Muscle of leg (tissue), 3 donors: ENCODE measurements at regions not wholly inside any gene's neighbourhood (a gene's known extent, or its start where the extent isn't known, plus 50 kb on each side); places are given as distances from the start of the nearest gene placed in this dataset.

ENCODE experiments used
- DNase-seq: peaks from one replicate; pipeline ENCODE4 v3.0.0; 2013
- H3K27ac ChIP-seq: one replicate; pipeline ENCODE4 v1.5.1; 2013; ENCODE audit warnings: mild to moderate bottlenecking, low read length, control low read depth
- H3K27me3 ChIP-seq: one replicate; pipeline ENCODE4 v1.6.1; 2013; ENCODE audit warnings: low read length; ENCODE audit not compliant: control insufficient read depth, insufficient read depth
- H3K36me3 ChIP-seq: one replicate; pipeline ENCODE4 v1.6.1; 2013; ENCODE audit warnings: low read length; ENCODE audit not compliant: control insufficient read depth, insufficient read depth
- H3K4me1 ChIP-seq: one replicate; pipeline ENCODE4 v1.6.1; 2013; ENCODE audit warnings: low read length; ENCODE audit not compliant: control insufficient read depth, insufficient read depth
- H3K4me3 ChIP-seq: one replicate; pipeline ENCODE4 v1.5.1; 2013; ENCODE audit warnings: low read length, control low read depth
- H3K9me3 ChIP-seq: replicated peaks from 2 replicates; pipeline ENCODE4 v1.6.1; 2013; ENCODE audit warnings: low read depth, low read length; ENCODE audit not compliant: control insufficient read depth
- WGBS: methylation state at CpG from one replicate; pipeline ENCODE4 v1.1.5; 2013; ENCODE audit warnings: missing lambda C conversion rate; ENCODE audit not compliant: insufficient coverage; 5-methylcytosine and 5-hydroxymethylcytosine counted together

DNA sequence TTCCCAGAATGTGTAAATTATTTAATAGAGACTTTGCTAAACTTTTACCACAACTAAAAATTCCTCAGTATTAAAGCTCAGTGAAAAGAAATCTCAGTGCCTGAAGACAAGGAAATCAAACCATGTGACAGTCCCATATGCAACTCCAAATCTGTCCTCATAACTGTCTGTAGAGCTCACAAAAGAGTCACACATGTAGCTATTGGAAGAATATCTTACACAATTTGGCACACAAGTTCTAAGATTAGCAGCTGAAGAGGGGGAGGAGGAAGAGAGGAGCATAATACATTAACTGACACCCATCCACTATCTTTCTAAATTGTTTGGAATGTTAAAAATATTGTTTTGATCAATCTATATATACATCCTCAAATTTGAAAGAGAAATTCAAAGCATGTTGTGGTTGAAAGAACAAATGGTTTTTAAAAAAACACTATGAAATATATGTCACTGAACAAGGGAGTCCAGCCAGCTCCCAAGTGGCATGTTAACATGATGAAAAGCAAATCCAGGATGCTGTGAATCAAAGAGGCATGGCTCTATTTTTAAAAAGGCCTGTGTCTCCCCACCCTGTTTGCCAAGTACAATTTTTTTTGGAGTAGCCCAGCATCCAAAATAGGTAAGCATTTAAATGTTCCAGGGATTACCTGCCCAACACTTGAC, 126.3 kb upstream of the NANOGP8 start:
- Histone ChIP-seq H3K4me1 (no peaks in the 10 kb centered on the region), H3K36me3 (no peaks in the 10 kb centered on the region), H3K27ac (no peak overlapping the region), H3K27me3 (no peaks in the 10 kb centered on the region), H3K4me3 (no peak overlapping the region), H3K9me3 (no peaks in the 10 kb centered on the region)
- no peak for DNase-seq

DNA sequence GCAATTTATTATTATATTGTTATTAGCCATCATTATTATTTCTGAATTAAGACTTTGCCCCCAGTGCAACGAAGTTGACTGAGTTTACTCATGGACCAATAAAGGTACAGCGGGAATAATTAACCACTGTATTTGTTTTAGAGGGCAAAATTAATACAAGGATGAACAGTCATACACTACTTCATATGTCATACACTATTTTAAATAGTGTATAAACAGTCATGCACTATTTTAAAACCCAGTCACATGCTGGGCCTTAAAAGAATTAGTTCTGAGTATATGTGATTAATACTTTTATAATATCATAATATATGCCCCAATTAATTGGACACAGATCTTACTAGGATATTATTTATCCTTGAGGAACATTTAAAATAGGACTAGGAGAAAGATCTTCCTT, 125.3 kb upstream of the NANOGP8 start:
- no peak for DNase-seq
- H3K9me3 ChIP-seq, result no peaks in the 10 kb centered on the region
- no peak overlapping the region for H3K27ac ChIP-seq
- H3K4me3 ChIP-seq, result no peak overlapping the region
- no CpG with 5 or more reads among the region's 2 CpGs for WGBS
- H3K4me1 ChIP-seq, result no peaks in the 10 kb centered on the region
- H3K36me3 ChIP-seq, result no peaks in the 10 kb centered on the region
- no peaks in the 10 kb centered on the region for H3K27me3 ChIP-seq

DNA sequence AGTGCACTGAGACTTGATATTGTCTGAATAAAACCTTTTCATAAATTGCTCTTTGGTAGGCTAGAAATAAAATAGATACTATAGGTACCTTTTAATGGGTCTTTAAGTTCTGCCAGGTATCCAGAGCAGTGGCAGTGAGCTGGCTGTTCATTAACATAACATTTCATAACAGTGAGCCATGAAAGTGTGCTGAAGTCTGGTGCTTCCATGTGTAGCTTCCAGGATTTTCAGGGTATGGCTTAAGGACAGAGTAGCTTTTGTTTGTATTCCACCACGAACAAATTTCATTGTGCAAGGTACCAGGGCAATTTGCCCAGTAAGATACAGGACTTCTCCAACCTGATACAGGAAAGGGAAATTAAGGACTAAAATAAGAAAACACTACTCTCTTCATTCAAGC, 124.7 kb upstream of the NANOGP8 start:
- WGBS, result no CpG with 5 or more reads among the region's 1 CpG
- Histone ChIP-seq H3K4me1 (no peaks in the 10 kb centered on the region), H3K36me3 (no peaks in the 10 kb centered on the region), H3K9me3 (no peaks in the 10 kb centered on the region), H3K27me3 (no peaks in the 10 kb centered on the region), H3K4me3 (no peak overlapping the region), H3K27ac (no peak overlapping the region)
- DNase-seq, result no peak

DNA sequence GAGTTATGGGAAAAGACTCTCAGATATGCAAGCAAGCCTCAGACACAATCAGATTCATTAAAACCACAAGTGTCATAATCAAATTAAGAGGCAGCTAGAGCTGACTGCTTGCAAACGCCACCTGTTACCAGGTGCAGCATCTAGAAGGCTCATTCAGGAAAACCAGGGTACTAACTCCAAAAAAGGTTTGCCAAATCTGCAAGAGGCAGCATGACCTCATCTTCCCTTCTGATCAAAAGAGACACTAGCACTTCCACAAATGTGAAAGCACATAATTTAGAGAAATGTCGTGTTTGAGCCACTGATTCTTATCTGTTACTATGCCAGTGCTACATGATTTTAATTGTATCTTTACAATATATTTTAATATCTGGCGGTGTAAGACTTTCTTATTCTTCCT, 123.3 kb upstream of the NANOGP8 start:
- 71% methylated on average over 1 of the region's 3 CpGs for WGBS

DNA sequence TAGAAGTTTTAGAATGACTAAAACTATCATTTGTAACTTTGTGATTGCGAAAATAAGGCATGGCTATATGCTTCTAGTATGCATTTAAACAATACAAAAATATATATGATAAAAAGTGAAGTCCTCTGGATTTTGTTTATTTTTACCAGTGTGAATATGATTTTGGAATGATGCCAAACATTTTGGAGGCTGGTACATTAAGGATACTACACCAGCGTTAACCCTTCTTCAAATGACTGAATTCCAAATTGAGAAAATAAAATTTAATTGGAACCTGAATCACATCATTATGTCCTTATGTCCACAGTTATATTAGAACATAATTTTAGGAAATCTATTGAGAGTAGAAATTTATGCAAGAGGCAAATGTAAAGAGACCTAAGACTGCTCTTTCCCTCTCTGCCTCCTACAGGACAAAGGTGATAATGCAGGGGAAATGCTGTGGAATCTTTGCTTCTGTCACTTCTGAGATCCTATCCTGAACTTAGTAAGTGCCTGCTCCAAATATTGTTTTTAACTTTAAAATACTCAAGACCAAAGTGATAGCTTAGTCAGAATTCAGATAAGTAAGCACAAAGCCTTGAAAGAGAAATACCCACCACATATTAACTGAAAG, 121.1 kb upstream of the NANOGP8 start:
- Histone ChIP-seq H3K4me1 (no peaks in the 10 kb centered on the region), H3K36me3 (no peaks in the 10 kb centered on the region), H3K9me3 (no peaks in the 10 kb centered on the region), H3K27me3 (no peaks in the 10 kb centered on the region), H3K4me3 (no peak overlapping the region), H3K27ac (no peak overlapping the region)
- no peak for DNase-seq
- no CpG with 5 or more reads among the region's 2 CpGs for WGBS

More for the DNA sequence above, 123.3 kb upstream of the NANOGP8 start:
- Histone ChIP-seq H3K27ac (no peak overlapping the region), H3K36me3 (no peaks in the 10 kb centered on the region), H3K4me1 (no peaks in the 10 kb centered on the region), H3K4me3 (no peak overlapping the region), H3K27me3 (no peaks in the 10 kb centered on the region), H3K9me3 (no peaks in the 10 kb centered on the region)
- DNase-seq, result no peak

DNA sequence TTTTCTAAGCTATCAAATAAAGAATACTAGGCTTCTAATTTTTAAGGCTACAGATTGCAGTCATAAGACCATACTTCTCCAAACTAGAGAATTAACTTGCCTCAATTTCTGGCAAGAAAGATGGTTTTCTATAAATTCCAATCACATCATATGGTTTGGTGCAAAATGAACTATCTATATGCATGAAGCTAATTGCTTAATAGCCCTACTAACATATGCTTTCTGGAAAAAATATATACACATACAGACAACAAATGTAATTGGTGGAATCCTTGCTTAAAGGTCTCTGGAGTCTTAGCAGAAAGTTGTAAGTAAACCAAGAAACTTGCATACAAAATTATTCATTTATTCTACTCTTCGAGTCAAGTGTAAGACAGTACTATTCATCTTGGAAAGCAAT, 113.1 kb upstream of the NANOGP8 start:
- no peak for DNase-seq
- Histone ChIP-seq H3K27me3 (no peaks in the 10 kb centered on the region), H3K4me3 (no peak overlapping the region), H3K27ac (no peak overlapping the region), H3K36me3 (no peaks in the 10 kb centered on the region), H3K9me3 (no peaks in the 10 kb centered on the region), H3K4me1 (no peaks in the 10 kb centered on the region)
- WGBS, result no CpG with 5 or more reads among the region's 1 CpG

DNA sequence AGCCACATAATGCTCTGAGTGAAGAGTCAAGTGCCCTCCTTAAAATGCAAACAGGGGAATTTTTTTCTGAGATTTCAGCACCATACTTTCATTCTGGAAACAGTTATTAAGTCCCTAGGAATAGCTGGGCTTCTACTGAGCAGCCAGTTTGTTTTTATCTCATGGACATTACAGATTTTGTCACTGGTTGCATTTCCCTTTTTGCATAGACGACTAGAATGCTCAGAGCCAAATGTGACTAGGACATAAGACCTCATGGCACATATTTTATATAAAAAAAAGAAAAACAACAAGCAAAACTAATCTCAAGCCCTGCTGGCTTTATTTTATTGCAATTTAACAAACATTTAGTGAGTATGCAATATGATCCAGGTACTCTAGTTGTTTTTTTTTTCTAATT, 112.7 kb upstream of the NANOGP8 start:
- H3K36me3 ChIP-seq, result no peaks in the 10 kb centered on the region
- H3K27ac ChIP-seq, result no peak overlapping the region
- no peaks in the 10 kb centered on the region for H3K4me1 ChIP-seq
- H3K27me3 ChIP-seq, result no peaks in the 10 kb centered on the region
- DNase-seq, result no peak
- no peaks in the 10 kb centered on the region for H3K9me3 ChIP-seq
- WGBS, result no CpG with 5 or more reads among the region's 1 CpG
- no peak overlapping the region for H3K4me3 ChIP-seq

DNA sequence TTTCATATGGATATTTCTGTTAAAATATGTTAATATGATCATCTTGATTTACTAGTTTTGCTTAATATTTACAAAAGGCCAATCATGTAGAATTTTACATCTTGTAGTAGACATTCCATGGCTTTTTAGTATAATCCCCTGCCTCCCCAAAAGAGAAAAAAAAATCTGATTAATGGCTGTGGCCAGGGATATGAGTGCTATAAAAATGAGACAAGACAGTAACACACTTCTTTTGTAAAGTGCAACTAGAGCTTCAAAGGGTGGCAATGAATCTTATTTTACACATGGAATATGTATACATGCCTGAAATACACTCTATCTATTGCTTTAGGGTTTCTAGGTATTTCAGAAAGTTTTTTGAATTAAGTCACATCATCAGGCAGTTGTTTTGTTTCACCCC, 112.2 kb upstream of the NANOGP8 start:
- Histone ChIP-seq H3K9me3 (no peaks in the 10 kb centered on the region), H3K4me1 (no peaks in the 10 kb centered on the region), H3K4me3 (no peak overlapping the region), H3K27ac (no peak overlapping the region), H3K27me3 (no peaks in the 10 kb centered on the region), H3K36me3 (no peaks in the 10 kb centered on the region)
- DNase-seq, result no peak

DNA sequence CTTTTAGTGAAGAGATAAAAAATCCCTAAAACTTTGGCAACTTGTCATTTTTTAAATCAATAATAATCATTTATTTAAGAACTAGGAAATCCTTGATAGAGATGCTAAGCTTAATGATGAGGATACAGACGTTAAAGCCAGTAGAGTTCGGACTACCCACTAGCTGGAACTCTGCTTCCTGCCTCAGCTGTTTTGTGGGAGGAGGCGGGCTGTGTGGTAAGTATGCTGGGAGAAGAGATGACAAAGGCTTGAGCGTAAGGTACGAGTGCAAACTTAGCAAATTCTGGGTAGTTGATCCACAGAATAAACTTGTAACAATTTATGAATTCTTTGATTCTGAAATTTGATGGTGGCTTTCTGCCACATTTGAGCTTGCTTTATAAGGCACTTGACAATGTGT, 111.2 kb upstream of the NANOGP8 start:
- Histone ChIP-seq H3K36me3 (no peaks in the 10 kb centered on the region), H3K27me3 (no peaks in the 10 kb centered on the region), H3K4me3 (no peak overlapping the region), H3K9me3 (peaks cover 2% of the 10 kb centered on the region), H3K4me1 (no peaks in the 10 kb centered on the region), H3K27ac (no peak overlapping the region)
- DNase-seq, result no peak
- 72% methylated on average over 5 of the region's 5 CpGs for WGBS

DNA sequence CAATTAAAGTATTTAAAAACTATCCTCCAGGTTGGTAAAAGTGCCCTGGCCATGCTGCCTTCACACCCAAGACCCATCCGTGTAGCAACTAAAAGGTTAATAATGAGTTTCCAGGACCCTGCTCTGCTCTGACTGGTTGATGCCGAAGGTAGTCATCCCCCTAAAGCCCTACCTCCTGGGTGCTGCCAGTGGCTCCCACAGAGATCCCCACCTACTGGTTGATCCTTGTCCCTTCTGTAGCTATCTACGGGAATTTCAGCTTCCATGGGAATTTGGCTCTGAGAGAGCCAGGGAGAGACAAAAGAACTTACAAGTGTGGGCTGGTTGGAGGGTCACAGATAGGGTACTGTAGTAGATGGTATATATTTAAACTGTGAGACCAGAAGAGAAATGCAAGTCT, 110.6 kb upstream of the NANOGP8 start:
- Histone ChIP-seq H3K4me1 (no peaks in the 10 kb centered on the region), H3K27me3 (no peaks in the 10 kb centered on the region), H3K36me3 (no peaks in the 10 kb centered on the region), H3K9me3 (peaks cover 2% of the 10 kb centered on the region), H3K4me3 (no peak overlapping the region), H3K27ac (no peak overlapping the region)
- WGBS, result 100% methylated on average over 1 of the region's 3 CpGs
- DNase-seq, result no peak

DNA sequence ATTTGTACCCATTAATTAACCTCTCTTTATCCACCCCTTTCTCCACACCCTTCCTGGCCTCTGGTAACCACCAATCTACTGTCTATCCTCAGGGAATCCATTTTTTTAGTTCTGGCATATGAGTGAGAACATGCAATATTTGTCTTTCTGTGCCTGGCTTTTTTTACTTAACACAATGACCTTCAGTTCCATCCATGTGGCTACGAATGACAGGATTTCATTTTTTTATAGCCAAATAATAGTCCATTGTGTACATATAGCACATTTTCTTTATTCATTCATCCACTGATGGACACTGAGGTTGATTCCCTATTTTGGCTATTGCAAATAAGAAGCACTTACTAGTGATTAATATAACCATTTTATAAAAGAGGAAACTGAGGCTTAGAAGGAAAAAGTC, 109.9 kb upstream of the NANOGP8 start:
- Histone ChIP-seq H3K36me3 (no peaks in the 10 kb centered on the region), H3K9me3 (peaks cover 2% of the 10 kb centered on the region), H3K27me3 (no peaks in the 10 kb centered on the region), H3K4me1 (no peaks in the 10 kb centered on the region), H3K27ac (no peak overlapping the region), H3K4me3 (no peak overlapping the region)
- WGBS, result no CpG with 5 or more reads among the region's 1 CpG
- no peak for DNase-seq
